PC-3 (cell line): ENCODE measurements at regions not wholly inside any gene's neighbourhood (a gene's known extent, or its start where the extent isn't known, plus 50 kb on each side); places are given as distances from the start of the nearest gene placed in this dataset.

Source experiments
- ATAC-seq: fragments of 200-7000 bp; cut with Tn5 transposase; 2 replicates; pipeline ENCODE4 v1.9.1; 2020; ENCODE audit warnings: mild to moderate bottlenecking, moderate library complexity
- BruUV-seq: library from RNA; stranded (reverse); fragments of 400-500 nt; replicated peaks from 2 replicates; lab custom pipeline; 2021; lab: Mats Ljungman, UMichigan
- CTCF ChIA-PET: fragments of 300-600 bp; sonication (Branson Sonifier 250); formaldehyde crosslinking; loops from one replicate; lab custom pipeline; 2022; ENCODE audit warnings: antibody characterized with exemption; lab: Charles Lee
- POLR2A ChIA-PET: fragments of 300-600 bp; sonication (Branson Sonifier 250); formaldehyde crosslinking; loops from one replicate; lab custom pipeline; 2022; ENCODE audit warnings: antibody characterized with exemption; ENCODE audit not compliant: unreplicated experiment; lab: Charles Lee
- DNase-seq: peaks from one replicate; pipeline ENCODE4 v3.0.0-alpha.2; 2015
- H2AFZ ChIP-seq: fragments of 300-600 bp; sonication (generic); 2 replicates; pipeline ENCODE4 v1.6.0; 2016; ENCODE audit warnings: antibody characterized with exemption, low read length
- H3F3A ChIP-seq: fragments of 300-600 bp; sonication (generic); one replicate; pipeline ENCODE4 v1.6.0; 2017; ENCODE audit warnings: antibody characterized with exemption, low read length, control low read depth, mild to moderate bottlenecking; ENCODE audit not compliant: unreplicated experiment
- H3K27ac ChIP-seq: fragments of 300-600 bp; sonication (generic); 2 replicates; pipeline ENCODE4 v1.5.1; 2016; ENCODE audit warnings: mild to moderate bottlenecking, low read length
- H3K27me3 ChIP-seq: fragments of 300-600 bp; sonication (generic); 2 replicates; pipeline ENCODE4 v1.6.1; 2016; ENCODE audit warnings: low read length, mixed read lengths
- H3K36me3 ChIP-seq: fragments of 300-600 bp; sonication (generic); 2 replicates; pipeline ENCODE4 v1.6.1; 2016; ENCODE audit warnings: low read depth, mixed run types, low read length, mixed read lengths
- H3K4me1 ChIP-seq: fragments of 300-600 bp; sonication (generic); 2 replicates; pipeline ENCODE4 v1.5.1; 2016; ENCODE audit warnings: low read length; ENCODE audit not compliant: insufficient read depth
- H3K4me2 ChIP-seq: fragments of 300-600 bp; sonication (generic); 2 replicates; pipeline ENCODE4 v1.6.0; 2016; ENCODE audit warnings: low read length
- H3K4me3 ChIP-seq: fragments of 300-600 bp; sonication (generic); 2 replicates; pipeline ENCODE4 v1.5.1; 2016; ENCODE audit warnings: mild to moderate bottlenecking, low read length, mixed read lengths
- H3K79me2 ChIP-seq: fragments of 300-600 bp; sonication (generic); 2 replicates; pipeline ENCODE4 v1.6.1; 2017; ENCODE audit warnings: low read length, mixed read lengths
- H3K9ac ChIP-seq: fragments of 300-600 bp; sonication (generic); 2 replicates; pipeline ENCODE4 v1.6.0; 2016; ENCODE audit warnings: mild to moderate bottlenecking, low read length
- H3K9me2 ChIP-seq: fragments of 300-600 bp; sonication (generic); replicated peaks from 2 replicates; pipeline ENCODE4 v1.6.1; 2016; ENCODE audit warnings: mixed run types, low read length, mixed read lengths
- H3K9me3 ChIP-seq: fragments of 300-600 bp; sonication (generic); 2 replicates; pipeline ENCODE4 v1.6.1; 2016; ENCODE audit warnings: low read length, mixed read lengths
- H4K20me1 ChIP-seq: fragments of 300-600 bp; sonication (generic); 2 replicates; pipeline ENCODE4 v1.6.1; 2016; ENCODE audit warnings: low read length, mixed read lengths
- CTCF ChIP-seq: fragments of 300-600 bp; sonication (generic); conservative IDR thresholded peaks from 2 replicates; pipeline ENCODE4 v1.5.1; 2017; ENCODE audit warnings: antibody characterized with exemption, low read depth, mild to moderate bottlenecking, low read length
- EZH2 ChIP-seq: fragments of 300-600 bp; sonication (generic); IDR thresholded peaks from one replicate; pipeline ENCODE4 v1.6.1; 2017; ENCODE audit warnings: antibody characterized with exemption, mild to moderate bottlenecking, low read length; ENCODE audit not compliant: unreplicated experiment
- EZH2phosphoT487 ChIP-seq: fragments of 300-600 bp; sonication (generic); IDR thresholded peaks from 2 replicates; pipeline ENCODE4 v1.6.1; 2018; ENCODE audit warnings: mild to moderate bottlenecking, antibody characterized with exemption, low read length, borderline replicate concordance
- intact Hi-C: fragments of 100-400 bp; cut with micrococcal nuclease; formaldehyde crosslinking; loops from 2 replicates; pipeline ENCODE4 v1.9.0; 2023

- BruUV-seq, result no TSS peak
- Histone ChIP-seq H4K20me1 (no peaks in the 10 kb centered on the region), H2AFZ (no peak overlapping the region), H3K27ac (no peak overlapping the region), H3K36me3 (no peaks in the 10 kb centered on the region), H3K4me2 (no peak overlapping the region), H3K9me3 (0 out of 2 replicates have a peak, but pooled peaks cover 6% of the 10 kb centered on the region), H3K9ac (no peak overlapping the region), H3K79me2 (no peaks in the 10 kb centered on the region), H3F3A (no peaks in the 10 kb centered on the region), H3K4me3 (no peak overlapping the region), H3K27me3 (no peaks in the 10 kb centered on the region), H3K9me2 (no peaks in the 10 kb centered on the region), H3K4me1 (peaks cover 18% of the 10 kb centered on the region)
- intact Hi-C loops, result loop anchor here (5.0 kb wide), 1 partner anchor 69 kb away; no protein-coding TSS in a partner anchor
- ATAC-seq (no peak), DNase-seq (no peak)
- ChIA-PET POLR2A (no interaction called here), CTCF (no interaction called here)
- TF ChIP-seq EZH2phosphoT487, result no peak
- TF ChIP-seq EZH2, result no peak
- TF ChIP-seq CTCF, result no peak
Observed at GRCh38 chr21:16116069-16116468, 386.3 kb downstream of the USP25 start.

GRCh38 chr21:16116798-16117197 lies 387.0 kb downstream of the USP25 start:
- Histone ChIP-seq H3K27me3 (no peaks in the 10 kb centered on the region), H3K79me2 (no peaks in the 10 kb centered on the region), H3K9ac (no peak overlapping the region), H3K36me3 (no peaks in the 10 kb centered on the region), H4K20me1 (no peaks in the 10 kb centered on the region), H2AFZ (no peak overlapping the region), H3K4me1 (peaks cover 18% of the 10 kb centered on the region), H3K9me2 (no peaks in the 10 kb centered on the region), H3K27ac (no peak overlapping the region), H3K9me3 (0 out of 2 replicates have a peak, but pooled peaks cover 6% of the 10 kb centered on the region), H3K4me2 (no peak overlapping the region), H3F3A (no peaks in the 10 kb centered on the region), H3K4me3 (no peak overlapping the region)
- peak; percentile 38 for DNase-seq
- ChIA-PET POLR2A (no interaction called here), CTCF (no interaction called here)
- TF ChIP-seq EZH2 (no peak), EZH2phosphoT487 (no peak), CTCF (no peak)
- no peak for ATAC-seq
- no TSS peak for BruUV-seq
- intact Hi-C loops, result loop anchor here (5.0 kb wide), 1 partner anchor 69 kb away; no protein-coding TSS in a partner anchor

GRCh38 chr21:16117331-16117730 lies 387.5 kb downstream of the USP25 start:
- TF ChIP-seq EZH2, result no peak
- TF ChIP-seq CTCF, result no peak
- no peak for TF ChIP-seq EZH2phosphoT487
- peaks cover 18% of the 10 kb centered on the region for H3K4me1 ChIP-seq
- no peak overlapping the region for H3K9ac ChIP-seq
- 0 out of 2 replicates have a peak, but pooled peaks cover 6% of the 10 kb centered on the region for H3K9me3 ChIP-seq
- no peaks in the 10 kb centered on the region for H3F3A ChIP-seq
- no peak for DNase-seq
- CTCF ChIA-PET, result no interaction called here
- H3K9me2 ChIP-seq, result no peaks in the 10 kb centered on the region
- POLR2A ChIA-PET, result no interaction called here
- H3K79me2 ChIP-seq, result no peaks in the 10 kb centered on the region
- no TSS peak for BruUV-seq
- intact Hi-C loops, result loop anchor here (5.0 kb wide), 1 partner anchor 70 kb away; no protein-coding TSS in a partner anchor
- H3K4me2 ChIP-seq, result no peak overlapping the region
- H3K36me3 ChIP-seq, result no peaks in the 10 kb centered on the region
- no peak overlapping the region for H3K4me3 ChIP-seq
- no peak for ATAC-seq
- H4K20me1 ChIP-seq, result no peaks in the 10 kb centered on the region
- no peaks in the 10 kb centered on the region for H3K27me3 ChIP-seq
- no peak overlapping the region for H2AFZ ChIP-seq
- H3K27ac ChIP-seq, result no peak overlapping the region
